HepG2 (cell line): ENCODE measurements at regions not wholly inside any gene's neighbourhood (a gene's known extent, or its start where the extent isn't known, plus 50 kb on each side); places are given as distances from the start of the nearest gene placed in this dataset.

Source experiments
- ATAC-seq: fragments of 200-7000 bp; cut with Tn5 transposase; 3 replicates; pipeline ENCODE4 v1.9.1; 2020; ENCODE audit warnings: mild to moderate bottlenecking, moderate library complexity
- BruUV-seq: library from RNA; stranded (reverse); fragments of 400-500 nt; replicated peaks from 2 replicates; lab custom pipeline; 2021; lab: Mats Ljungman, UMichigan
- CTCF ChIA-PET: fragments of 300-600 bp; formaldehyde crosslinking; extraction: SDS; loops from one replicate; lab custom pipeline; 2021; ENCODE audit warnings: low total read pairs, inconsistent platforms, low intra/inter-chr PET ratio; lab: Yijun Ruan, JAX
- POLR2A ChIA-PET: fragments of 350-600 bp; sonication (Branson Sonifier 250); formaldehyde crosslinking; loops from one replicate; lab custom pipeline; 2020; ENCODE audit warnings: antibody characterized with exemption, inconsistent platforms; lab: Yijun Ruan, JAX
- DNase-seq: peaks from one replicate; pipeline ENCODE4 v3.0.0-alpha.2; 2015; ENCODE audit warnings: low spot score
- FAIRE-seq: peaks from 3 replicates; lab custom pipeline; 2011; peaks lifted over from hg19 to GRCh38; lab: Jason Lieb, UNC
- H2AFZ ChIP-seq: one replicate; pipeline ENCODE4 v1.6.1; 2011; ENCODE audit warnings: low read length, inconsistent platforms
- H3K27ac ChIP-seq: fragments of 300-600 bp; 3 replicates; pipeline ENCODE4 v1.8.0; 2011; ENCODE audit warnings: mixed run types, mild to moderate bottlenecking, mixed read lengths, low read length, inconsistent platforms; ENCODE audit not compliant: insufficient read depth; ENCODE audit errors: extremely low read length
- H3K27me3 ChIP-seq, 2 experiments: fragments of 200-600 bp in 1 of 2; 2 replicates in 1 of 2; 3 replicates in 1 of 2; pipeline versions ENCODE4 v1.6.0 to v1.8.0; 2011; ENCODE audit warnings: low read length in 2 of 2, mild to moderate bottlenecking in 2 of 2, moderate library complexity in 2 of 2, inconsistent platforms in 1 of 2; ENCODE audit not compliant: insufficient read depth in 2 of 2, control insufficient read depth in 1 of 2
- H3K36me3 ChIP-seq, 2 experiments: fragments of 200-600 bp in 1 of 2; replicated peaks in 1 of 2; 2 replicates in 1 of 2; 3 replicates in 1 of 2; pipeline versions ENCODE4 v1.5.1 to v1.8.0; 2011; ENCODE audit warnings: low read length in 2 of 2, inconsistent platforms in 1 of 2; ENCODE audit not compliant: insufficient read depth in 2 of 2, control insufficient read depth in 1 of 2
- H3K4me1 ChIP-seq: 2 replicates; pipeline ENCODE4 v1.5.1; 2012; ENCODE audit warnings: low read length, inconsistent platforms; ENCODE audit not compliant: insufficient read depth
- H3K4me2 ChIP-seq: 2 replicates; pipeline ENCODE4 v1.6.0; 2011; ENCODE audit warnings: low read depth, low read length, inconsistent platforms
- H3K4me3 ChIP-seq, 3 experiments: fragments of 200-600 bp in 1 of 3; sonication (generic), shearing (Covaris generic) in 1 of 3; replicated peaks in 1 of 3; 2 replicates each; pipeline ENCODE4 v1.5.1; 2011 to 2016; ENCODE audit warnings: low read length in 3 of 3, inconsistent platforms in 2 of 3, low read depth in 2 of 3, mild to moderate bottlenecking in 2 of 3, control low read depth in 1 of 3, mixed read lengths in 1 of 3; ENCODE audit not compliant: insufficient read depth in 1 of 3
- H3K79me2 ChIP-seq: one replicate; pipeline ENCODE4 v1.6.1; 2011; ENCODE audit warnings: low read length, inconsistent platforms; ENCODE audit not compliant: insufficient read depth
- H3K9ac ChIP-seq: 2 replicates; pipeline ENCODE4 v1.6.0; 2011; ENCODE audit warnings: mild to moderate bottlenecking, low read depth, low read length, inconsistent platforms; ENCODE audit not compliant: insufficient read depth
- H3K9me3 ChIP-seq: 2 replicates; pipeline ENCODE4 v1.5.1; 2012; ENCODE audit warnings: mild to moderate bottlenecking, low read length
- H4K20me1 ChIP-seq: 2 replicates; pipeline ENCODE4 v1.6.0; 2011; ENCODE audit warnings: inconsistent platforms, mild to moderate bottlenecking, low read length, moderate library complexity; ENCODE audit not compliant: insufficient read depth
- ARID2 ChIP-seq: sonication (generic); formaldehyde crosslinking; IDR thresholded peaks from 2 replicates; pipeline ENCODE4 v1.8.1; 2022; ENCODE audit warnings: mild to moderate bottlenecking, missing genetic modification reagents, borderline replicate concordance
- MAF1 ChIP-seq: sonication (generic); formaldehyde crosslinking; IDR thresholded peaks from 2 replicates; pipeline ENCODE4 v1.5.0; 2020; ENCODE audit warnings: missing genetic modification reagents, borderline replicate concordance
- MEIS1 ChIP-seq: sonication (generic); formaldehyde crosslinking; IDR thresholded peaks from 2 replicates; pipeline ENCODE4 v1.9.0; 2021; ENCODE audit warnings: mild to moderate bottlenecking, missing genetic modification reagents, moderate library complexity, borderline replicate concordance
- NR2C2 ChIP-seq: sonication (generic); formaldehyde crosslinking; IDR thresholded peaks from 2 replicates; pipeline ENCODE4 v1.4.0; 2020; ENCODE audit warnings: missing genetic modification reagents, mild to moderate bottlenecking, moderate library complexity, borderline replicate concordance
- SATB2 ChIP-seq: sonication (generic); formaldehyde crosslinking; IDR thresholded peaks from 2 replicates; pipeline ENCODE4 v1.5.0; 2020; ENCODE audit warnings: missing genetic modification reagents
- YEATS4 ChIP-seq: sonication (generic); formaldehyde crosslinking; IDR thresholded peaks from 2 replicates; pipeline ENCODE4 v1.4.0; 2020; ENCODE audit warnings: missing genetic modification reagents, borderline replicate concordance
- ZNF484 ChIP-seq: sonication (generic); formaldehyde crosslinking; IDR thresholded peaks from 2 replicates; pipeline ENCODE4 v1.5.1; 2020; ENCODE audit warnings: mild to moderate bottlenecking, low read depth, missing genetic modification reagents, borderline replicate concordance
- ZNF562 ChIP-seq: sonication (generic); formaldehyde crosslinking; IDR thresholded peaks from 2 replicates; pipeline ENCODE4 v1.8.0; 2022; ENCODE audit warnings: missing genetic modification reagents, borderline replicate concordance
- ZNF572 ChIP-seq: sonication (generic); formaldehyde crosslinking; IDR thresholded peaks from 2 replicates; pipeline ENCODE4 v1.5.1; 2020; ENCODE audit warnings: mild to moderate bottlenecking, missing genetic modification reagents
- WGBS: methylation state at CpG from one replicate; pipeline ENCODE4 v1.1.6; 2017; ENCODE audit warnings: low lambda C conversion rate; 5-methylcytosine and 5-hydroxymethylcytosine counted together
- in situ Hi-C: cut with HindIII; loops from 2 replicates; pipeline ENCODE4 v1.10.0; 2017; ENCODE audit warnings: low pct_unique_long_range_greater_than_20kb; ENCODE audit not compliant: extremely low pct_ligation_motif_present
- intact Hi-C: fragments of 100-400 bp; cut with micrococcal nuclease; formaldehyde crosslinking; loops from one replicate; pipeline ENCODE4 v1.10.0; 2022; ENCODE audit not compliant: unreplicated experiment
- TF ChIP-seq, protein P1 (sequence below): sonication (generic); formaldehyde crosslinking; IDR thresholded peaks from 2 replicates; pipeline ENCODE4 v1.5.0; 2020; ENCODE audit warnings: missing genetic modification reagents, mild to moderate bottlenecking, borderline replicate concordance
- TF ChIP-seq, protein P2 (sequence below): sonication (generic); formaldehyde crosslinking; IDR thresholded peaks from 2 replicates; pipeline ENCODE4 v1.5.0; 2020; ENCODE audit warnings: mild to moderate bottlenecking, missing genetic modification reagents, borderline replicate concordance

DNA sequence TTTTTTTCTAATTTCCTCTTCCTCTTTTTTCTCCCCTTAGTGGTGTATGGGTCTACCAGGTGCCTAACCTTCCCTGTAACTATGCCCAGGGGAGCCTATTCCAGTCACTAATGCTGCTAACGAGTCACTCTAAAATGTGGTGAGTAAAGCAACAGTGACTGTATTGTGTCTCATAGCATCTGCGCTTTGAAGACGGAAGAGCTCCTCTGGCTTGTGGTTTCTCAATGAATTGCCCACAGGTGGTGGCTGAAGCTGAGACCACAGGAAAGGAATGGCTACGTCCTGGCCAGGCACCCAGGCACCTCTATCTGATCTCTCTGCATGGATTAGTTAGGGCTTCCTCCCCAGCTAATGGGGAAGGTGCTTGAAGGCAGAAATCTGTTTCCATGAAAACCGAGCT lies 763.5 kb upstream of the FRG1 start:
- Histone ChIP-seq H3K4me1 (no peaks in the 10 kb centered on the region), H4K20me1 (no peaks in the 10 kb centered on the region), H3K36me3 (no peaks in the 10 kb centered on the region), H3K4me3 (no peak overlapping the region), H3K27ac (no peak overlapping the region), H3K9ac (no peak overlapping the region), H3K79me2 (no peaks in the 10 kb centered on the region), H3K4me2 (no peak overlapping the region), H3K27me3 (peaks cover 0 to 1% of the 10 kb centered on the region in 2 experiments; a peak in 1 of 5 replicates), H3K9me3 (no peaks in the 10 kb centered on the region), H2AFZ (no peak overlapping the region)
- no peak for FAIRE-seq
- intact Hi-C loops (no loop called here), in situ Hi-C loops (no loop called here)
- ATAC-seq = no peak
- ChIA-PET CTCF (no interaction called here), POLR2A (no interaction called here)
- 51% methylated on average over 4 of the region's 5 CpGs for WGBS
- TF ChIP-seq, protein P1, sequence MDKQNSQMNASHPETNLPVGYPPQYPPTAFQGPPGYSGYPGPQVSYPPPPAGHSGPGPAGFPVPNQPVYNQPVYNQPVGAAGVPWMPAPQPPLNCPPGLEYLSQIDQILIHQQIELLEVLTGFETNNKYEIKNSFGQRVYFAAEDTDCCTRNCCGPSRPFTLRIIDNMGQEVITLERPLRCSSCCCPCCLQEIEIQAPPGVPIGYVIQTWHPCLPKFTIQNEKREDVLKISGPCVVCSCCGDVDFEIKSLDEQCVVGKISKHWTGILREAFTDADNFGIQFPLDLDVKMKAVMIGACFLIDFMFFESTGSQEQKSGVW (CRISPR knock-in tag) = no peak
- TF ChIP-seq ARID2 (CRISPR knock-in tag) (no peak), MAF1 (CRISPR knock-in tag) (no peak), YEATS4 (CRISPR knock-in tag) (no peak), ZNF572 (CRISPR knock-in tag) (no peak), MEIS1 (CRISPR knock-in tag) (no peak), SATB2 (CRISPR knock-in tag) (no peak), NR2C2 (CRISPR knock-in tag) (no peak), ZNF562 (CRISPR knock-in tag) (no peak), ZNF484 (CRISPR knock-in tag) (no peak)
- TF ChIP-seq, protein P2, sequence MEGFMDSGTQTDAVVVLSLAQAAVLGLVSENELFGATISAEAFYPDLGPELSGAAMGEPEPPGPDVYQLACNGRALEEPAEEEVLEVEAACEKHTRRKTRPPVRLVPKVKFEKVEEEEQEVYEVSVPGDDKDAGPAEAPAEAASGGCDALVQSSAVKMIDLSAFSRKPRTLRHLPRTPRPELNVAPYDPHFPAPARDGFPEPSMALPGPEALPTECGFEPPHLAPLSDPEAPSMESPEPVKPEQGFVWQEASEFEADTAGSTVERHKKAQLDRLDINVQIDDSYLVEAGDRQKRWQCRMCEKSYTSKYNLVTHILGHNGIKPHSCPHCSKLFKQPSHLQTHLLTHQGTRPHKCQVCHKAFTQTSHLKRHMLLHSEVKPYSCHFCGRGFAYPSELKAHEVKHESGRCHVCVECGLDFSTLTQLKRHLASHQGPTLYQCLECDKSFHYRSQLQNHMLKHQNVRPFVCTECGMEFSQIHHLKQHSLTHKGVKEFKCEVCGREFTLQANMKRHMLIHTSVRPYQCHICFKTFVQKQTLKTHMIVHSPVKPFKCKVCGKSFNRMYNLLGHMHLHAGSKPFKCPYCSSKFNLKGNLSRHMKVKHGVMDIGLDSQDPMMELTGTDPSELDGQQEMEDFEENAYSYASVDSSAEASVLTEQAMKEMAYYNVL (CRISPR knock-in tag) = no peak
- DNase-seq = no peak
- BruUV-seq = no TSS peak
